ENCODE measurements at regions not wholly inside any gene's neighbourhood (a gene's known extent, or its start where the extent isn't known, plus 50 kb on each side); places are given as distances from the start of the nearest gene placed in this dataset.
"Not testable (repeated sequence)": the region's sequence is repeated elsewhere in the genome, so short reads cannot be mapped to it uniquely, and the experiment has no call there.

DNA sequence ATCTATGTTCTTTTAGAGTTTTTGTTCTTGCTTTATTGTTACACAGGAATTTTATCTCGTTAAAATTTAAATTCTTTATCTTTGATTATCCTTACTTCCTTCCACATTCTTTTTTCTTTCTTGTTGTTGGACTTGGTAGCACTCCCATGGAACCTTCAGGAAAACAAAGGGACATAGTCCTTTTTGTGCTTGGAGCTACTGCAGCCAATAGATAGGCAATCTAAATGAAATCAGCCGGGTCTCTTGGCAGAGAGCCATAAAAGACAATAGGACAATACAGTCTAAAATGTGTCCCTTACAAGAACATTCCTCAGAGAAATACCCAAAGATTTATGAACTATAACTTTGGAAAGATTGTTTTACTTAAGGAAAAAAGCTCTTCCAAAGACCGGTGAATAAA lies 548.1 kb upstream of the C9orf72 start:
- no peak for DNase-seq

DNA sequence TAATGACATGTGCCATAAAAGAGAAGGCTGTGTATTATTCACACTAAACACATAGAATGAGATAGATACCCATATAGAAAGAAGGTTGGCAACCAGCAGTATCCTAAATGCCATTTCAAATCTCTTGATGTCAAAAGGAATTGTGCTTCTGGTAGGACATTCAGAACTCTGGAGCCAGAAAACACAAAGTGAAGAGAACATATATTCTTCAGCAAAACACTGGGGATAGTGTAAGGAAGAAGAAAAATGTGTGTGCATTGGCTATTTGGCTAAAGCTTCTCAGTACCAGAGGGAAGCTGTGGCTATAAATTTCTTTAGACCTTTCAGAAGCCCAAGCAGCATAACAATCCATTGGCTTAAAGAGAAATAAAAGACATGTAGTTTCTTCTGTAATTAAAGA lies 551.6 kb upstream of the C9orf72 start:
- no peak for DNase-seq

DNA sequence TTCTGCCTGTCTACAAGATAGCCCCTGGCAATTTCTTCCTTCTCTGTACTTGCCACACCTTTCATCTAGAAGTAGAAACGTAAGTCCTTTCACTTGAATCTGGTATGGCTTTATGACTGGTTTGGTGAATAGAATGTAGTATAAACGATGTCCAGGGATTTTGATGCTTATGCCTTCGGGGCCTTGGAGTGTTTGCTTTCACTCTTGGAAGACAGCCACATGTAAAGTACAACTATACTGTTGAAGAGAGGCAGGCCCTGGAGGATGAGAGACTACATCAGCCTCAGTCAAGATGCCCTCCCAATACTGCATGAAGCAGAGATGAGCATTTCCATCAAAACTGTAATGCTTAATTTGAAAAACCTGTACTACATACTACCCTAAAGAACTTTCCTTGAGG lies 553.8 kb upstream of the C9orf72 start:
- no peak for DNase-seq

DNA sequence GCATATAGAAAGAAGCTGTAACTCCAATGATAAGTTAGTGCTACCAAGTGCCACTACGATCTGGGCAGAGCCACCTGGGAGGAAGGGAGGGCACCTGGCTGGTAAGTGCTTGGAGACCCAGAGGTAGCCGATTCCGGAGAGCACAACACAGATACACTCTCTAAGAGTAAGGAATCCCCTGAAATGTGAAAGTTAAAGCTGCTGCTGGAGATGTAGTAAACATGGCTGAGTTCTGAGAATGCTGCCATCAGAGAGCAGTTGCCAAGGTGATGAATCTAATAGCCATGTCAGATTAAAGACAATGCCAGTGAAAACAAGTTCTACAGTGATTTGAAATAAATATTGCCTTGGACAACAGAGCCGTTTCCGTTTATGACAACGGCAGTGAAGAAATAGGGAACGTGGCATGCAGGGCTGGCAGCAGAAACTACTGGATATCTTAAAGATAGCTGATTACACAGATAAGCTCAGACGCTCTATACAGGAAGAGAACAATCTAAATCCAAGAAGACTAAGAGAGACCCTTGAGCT lies 561.2 kb upstream of the C9orf72 start:
- no peak for DNase-seq

DNA sequence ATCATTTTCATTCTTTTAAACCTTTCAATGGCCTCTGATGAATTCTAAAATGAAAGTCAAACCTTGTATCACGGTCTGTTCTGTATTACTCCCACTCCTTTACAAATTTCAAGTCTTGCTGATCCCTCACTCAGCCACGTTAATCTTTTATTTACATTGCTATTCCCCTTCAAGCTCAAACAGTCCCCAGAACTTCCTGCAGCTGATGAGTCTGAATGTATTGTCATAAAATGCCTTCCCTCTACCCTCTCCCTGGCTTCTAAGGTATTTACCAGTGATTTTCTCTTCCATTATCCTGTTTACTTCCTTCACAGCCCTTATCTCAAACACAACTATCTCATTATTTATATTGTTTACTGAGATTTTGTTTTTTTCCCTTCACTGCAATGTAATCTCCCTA lies 562.3 kb upstream of the C9orf72 start:
- DNase-seq, result no peak

DNA sequence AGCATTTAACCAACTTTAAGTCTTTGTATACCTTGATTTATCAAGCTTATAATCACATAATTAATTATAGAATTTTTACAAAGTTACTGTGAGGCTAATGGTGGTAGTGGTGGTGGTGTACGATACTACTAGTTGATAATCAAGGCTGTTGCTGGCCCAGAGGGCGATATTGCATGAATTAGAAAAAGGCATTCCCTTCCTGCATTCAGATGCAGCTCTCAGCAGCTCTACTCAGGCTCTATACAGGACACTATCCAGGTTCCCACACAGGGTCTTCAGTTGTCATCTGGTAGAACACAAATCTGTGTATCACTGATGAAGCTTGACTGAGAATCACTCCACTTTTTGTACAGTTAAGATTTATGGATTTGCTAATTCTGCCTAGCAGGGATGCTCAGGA lies 562.8 kb upstream of the C9orf72 start:
- no peak for DNase-seq

DNA sequence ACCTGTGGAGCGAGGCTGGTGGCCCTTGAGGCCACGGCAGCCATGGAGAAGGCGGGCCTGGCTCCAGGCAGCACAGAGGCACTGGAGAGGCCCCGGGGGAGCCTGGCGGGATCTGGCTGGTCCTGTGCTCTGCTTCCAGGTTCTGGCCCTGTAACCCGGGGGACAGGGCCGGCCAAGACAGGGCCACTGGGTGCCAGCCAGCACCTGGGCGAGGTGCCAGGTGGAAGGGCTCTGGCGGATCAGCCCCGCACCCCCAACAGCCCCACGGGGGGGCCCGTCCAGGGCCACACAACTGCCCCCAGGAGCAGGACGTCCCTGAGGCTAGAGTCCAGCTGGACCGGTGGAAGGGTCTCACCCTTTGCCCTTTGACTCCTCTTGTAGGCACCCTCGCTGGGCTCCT lies 574.1 kb upstream of the C9orf72 start:
- DNase-seq, result not testable (repeated sequence)

DNA sequence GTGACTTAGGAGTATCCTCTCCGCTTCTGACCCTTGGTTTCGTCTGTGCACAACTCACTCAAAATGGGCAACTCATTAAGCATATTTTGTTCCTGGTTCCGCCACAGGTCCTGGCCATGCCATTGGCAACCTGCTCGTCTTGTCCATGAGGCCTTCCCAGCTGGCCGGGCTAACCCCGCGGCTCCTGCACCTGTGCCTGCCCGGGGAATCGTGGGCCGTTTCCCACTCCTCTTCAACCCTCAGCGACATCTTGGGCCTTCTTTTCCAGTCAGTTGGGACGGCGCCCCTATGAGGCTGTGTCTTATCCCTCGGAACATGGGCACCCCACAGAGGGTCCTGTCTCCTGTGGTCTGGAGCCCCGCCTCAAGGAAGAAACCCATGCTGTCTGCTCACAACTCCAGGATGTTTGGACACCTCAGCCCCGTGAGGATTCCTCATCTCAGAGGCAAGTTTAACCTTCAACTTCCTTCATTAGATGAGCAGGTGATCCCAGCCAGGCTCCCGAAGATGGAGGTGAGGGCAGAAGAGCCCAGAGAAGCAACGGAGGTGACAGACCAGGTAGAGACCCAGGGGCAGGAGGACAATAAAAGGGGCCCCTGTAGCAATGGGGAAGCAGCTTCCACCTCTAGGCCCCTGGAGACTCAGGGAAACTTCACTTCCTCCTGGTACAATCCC lies 574.8 kb upstream of the C9orf72 start:
- DNase-seq, result not testable (repeated sequence)

DNA sequence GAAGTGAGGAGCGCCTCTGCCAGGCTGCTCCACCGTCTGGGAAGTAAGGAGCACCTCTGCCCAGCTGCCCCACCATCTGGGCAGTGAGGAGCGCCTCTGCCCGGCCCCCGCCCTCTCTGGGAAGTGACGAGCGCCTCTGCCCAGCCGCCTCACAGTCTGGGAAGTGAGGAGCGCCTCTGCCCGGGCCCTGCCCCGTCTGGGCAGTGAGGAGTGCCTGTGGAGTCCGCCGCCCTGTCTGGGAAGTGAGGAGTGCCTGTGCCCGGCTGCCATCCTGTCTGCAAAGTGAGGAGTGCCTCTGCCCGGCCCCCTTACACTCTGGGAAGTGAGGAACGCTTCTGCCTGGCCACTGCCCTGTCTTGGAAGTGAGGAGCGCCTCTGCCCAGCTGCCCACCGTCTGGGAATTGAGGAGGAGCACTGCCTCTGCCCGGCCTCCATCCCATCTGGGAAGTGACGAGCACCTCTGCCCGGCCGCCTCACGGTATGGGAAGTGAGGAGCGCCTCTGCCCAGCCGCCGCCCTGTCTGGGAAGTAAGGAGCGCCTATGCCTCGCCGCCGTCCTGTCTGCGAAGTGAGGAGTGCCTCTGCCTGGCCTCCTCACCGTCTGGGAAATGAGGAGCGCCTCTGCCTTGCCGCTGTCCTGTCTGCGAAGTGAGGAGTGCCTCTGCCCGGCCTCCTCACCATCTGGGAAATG lies 576.2 kb upstream of the C9orf72 start:
- not testable (repeated sequence) for DNase-seq

DNA sequence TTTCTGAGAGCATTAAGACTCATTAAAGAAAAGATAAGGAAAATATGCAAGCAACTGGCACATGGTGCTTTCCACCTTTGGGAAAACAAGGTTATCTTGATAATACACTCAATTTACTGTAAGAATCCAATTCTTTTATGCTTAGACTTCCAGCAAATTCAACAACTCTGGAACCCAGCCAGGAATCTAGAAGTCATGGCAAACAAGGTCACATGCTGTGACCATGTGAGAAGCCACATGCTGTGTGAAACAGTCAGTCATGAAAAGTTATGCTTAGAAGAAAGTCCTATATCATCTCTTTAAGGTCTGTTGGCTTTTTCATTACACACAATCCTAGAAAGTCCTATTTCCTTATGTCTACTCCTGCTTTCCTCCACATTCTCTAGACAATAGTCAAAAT lies 581.8 kb upstream of the C9orf72 start:
- DNase-seq, result no peak

DNA sequence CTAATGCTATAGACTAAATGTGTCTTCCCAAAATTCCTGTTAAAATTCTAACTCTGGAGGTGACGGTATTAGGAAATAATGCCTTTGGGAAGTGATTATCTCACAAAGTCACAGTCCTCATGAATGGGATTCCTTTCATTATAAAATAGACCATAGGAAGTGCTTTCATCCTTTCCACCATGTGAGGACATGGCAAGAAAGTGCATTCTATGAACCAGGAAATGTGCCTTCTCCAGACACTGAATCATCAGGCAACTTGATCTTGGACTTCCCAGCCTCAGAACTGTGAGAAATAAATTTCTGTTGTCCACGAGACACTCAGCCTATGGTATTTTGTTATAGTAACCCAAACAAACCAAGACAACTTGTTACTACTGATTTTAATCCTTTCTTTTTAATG lies 582.4 kb upstream of the C9orf72 start:
- DNase-seq, result no peak

DNA sequence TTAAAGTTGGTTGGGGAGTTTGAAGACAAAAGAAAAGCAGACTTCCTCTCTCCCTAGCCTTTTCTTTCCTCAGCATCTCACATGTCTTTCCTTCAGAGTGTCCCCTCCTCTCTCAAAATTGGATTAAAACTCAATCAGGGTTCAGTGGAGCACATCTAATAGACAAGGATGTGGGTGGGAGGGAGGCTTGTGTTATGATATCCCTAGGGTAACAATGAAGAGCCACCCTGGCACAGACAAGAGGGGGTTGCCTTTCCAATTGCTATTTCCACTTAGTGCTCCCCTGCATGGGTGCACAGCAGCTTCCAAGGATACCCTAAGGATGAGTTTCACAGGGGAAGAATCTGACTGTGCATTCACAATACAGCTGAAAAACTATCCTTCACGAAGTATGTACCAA lies 585.2 kb upstream of the C9orf72 start:
- no peak for DNase-seq

DNA sequence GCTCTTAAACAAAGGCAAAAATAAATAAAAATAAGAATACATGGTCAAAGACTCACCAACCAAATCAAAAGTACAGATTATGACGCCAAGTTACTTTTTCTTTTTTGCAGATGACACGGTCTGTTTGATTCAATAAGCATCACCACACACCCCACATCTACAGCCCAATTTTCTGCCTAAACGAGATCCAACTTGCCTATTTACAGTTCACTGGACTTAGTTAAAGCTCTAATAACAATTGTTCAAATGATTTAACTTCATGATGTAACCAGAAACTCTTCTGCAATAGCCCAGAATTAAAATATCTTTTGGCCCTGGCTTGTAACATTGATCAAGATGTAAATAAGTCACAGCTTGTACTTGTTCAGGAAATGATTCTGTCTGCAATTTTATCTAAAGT lies 590.3 kb upstream of the C9orf72 start:
- DNase-seq, result no peak

DNA sequence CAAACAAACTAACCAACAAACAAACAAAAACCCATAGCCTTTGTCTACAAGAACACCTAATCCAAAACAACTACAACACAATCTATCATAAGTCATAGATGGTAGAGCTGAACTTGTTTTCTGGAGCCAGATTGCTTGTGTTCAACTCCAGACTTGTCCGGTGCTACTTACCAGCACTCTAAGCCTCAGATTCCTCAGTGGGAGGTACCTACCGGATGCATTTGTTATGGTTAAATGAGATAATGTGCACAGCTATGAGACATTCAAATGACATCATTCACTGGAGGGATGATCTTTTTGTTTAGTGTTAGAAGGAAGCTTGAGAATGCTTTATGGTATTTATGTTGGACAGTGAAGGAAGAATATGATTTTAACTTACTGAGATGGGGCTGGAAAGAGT lies 592.9 kb upstream of the C9orf72 start:
- DNase-seq, result no peak

DNA sequence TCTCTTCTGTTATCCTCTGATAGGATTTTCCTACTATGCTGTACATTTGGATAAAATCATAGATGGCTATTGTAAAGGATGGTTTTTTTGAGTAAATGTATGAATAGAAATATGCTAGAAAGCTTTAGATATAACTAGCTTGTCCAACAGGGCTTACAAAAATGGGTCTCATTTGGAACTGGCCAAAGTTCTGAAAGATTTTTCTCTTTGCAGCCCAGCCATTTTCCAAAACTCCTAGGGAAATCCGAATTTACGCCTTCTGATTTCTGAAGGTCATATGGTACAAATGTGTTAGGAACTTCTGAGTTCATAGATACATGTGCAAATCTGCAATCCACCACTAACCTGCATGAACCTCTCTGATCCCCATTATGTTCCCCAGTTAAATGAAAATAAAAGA lies 603.9 kb upstream of the C9orf72 start:
- no peak for DNase-seq

DNA sequence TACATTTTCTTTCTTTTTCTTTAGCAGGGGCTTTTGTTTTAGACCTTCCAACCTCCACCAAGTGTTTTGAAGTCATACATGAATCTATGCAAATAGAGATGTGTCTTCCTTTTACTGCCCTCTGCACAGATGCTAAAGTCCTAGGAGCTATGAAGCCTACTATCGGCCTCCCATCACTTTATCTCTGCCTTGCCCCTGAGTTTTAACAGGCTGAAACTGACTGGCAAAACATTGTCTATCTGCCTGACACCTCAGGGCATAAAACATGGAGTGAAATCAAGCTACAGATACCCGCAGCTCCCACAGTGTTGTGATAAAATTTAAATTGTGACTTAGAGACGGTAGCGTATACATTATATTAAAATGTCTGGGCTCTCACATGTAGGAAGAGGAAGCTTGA lies 604.6 kb upstream of the C9orf72 start:
- DNase-seq, result no peak

DNA sequence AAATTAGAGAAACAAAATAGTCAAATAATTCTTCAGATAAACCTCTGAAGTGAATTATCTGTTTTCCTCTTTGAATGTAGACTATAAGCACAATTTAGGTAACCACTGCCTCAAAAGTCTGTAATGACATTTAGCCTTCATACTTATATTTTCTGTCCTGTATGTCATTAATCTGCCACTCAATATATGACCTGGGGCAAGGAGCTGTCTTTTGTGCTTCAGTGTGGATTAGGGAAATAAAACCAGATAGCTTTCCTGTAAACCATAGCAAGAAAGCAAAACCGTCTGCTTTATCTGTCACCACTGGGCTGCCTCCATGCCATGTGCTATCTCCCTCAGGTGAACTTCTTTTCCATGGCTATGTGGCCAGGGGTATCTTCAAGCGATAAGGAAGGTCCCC lies 606.6 kb upstream of the C9orf72 start:
- DNase-seq, result no peak

DNA sequence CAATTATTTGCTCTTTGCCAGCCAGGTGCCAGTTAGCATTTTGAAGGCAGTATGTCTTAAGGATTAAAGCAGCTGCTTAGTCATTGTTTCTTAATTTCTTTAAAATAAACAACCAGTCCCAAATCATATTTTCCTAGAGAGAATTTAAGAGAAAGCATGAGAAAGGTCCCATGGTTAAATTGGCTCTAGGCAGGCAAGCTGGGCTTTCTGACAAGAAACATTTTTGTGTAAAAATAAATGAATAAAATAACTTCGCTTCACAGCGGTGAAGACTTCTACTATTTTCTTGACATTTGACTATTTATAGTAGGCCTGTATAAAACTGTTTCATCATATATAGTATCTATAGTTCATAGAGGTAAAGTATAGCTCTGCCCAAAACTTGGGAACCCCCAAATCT lies 617.7 kb upstream of the C9orf72 start:
- no peak for DNase-seq

DNA sequence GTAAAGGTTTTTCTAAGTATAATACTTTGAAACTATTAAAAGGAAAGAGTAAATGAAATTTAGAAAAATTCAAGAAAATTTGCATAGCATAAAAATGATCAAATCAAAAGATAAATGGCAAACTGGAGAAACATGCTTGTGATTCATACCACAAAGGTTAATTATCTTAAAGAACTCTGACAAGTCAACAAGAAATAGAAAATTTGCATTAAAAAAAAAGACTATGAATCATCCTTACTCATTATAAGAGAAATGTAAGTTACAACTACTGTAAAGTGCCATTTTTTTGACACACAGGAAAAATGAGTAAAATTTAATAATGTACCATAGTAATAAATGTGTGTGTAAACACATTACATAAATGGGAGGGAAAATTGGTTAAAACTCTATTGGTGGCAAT lies 624.4 kb upstream of the C9orf72 start:
- no peak for DNase-seq

DNA sequence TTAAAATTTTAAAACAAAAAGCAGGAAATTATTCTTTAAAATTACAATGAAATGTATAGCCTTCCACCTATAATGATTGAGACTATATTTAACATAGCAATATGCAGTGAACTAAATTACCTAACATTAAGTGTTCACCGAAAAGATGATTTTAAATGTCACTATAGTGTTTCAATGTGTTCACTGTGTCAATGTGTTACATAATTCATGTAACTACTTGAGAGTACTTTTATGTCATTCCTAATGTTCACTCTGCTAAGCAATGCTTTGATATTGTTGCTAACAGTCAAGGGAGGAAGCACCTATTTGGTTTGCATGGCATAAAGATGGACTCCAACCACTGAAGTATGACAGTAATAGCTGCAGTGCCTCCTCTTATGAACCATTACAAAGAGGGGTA lies 629.8 kb upstream of the C9orf72 start:
- no peak for DNase-seq

DNA sequence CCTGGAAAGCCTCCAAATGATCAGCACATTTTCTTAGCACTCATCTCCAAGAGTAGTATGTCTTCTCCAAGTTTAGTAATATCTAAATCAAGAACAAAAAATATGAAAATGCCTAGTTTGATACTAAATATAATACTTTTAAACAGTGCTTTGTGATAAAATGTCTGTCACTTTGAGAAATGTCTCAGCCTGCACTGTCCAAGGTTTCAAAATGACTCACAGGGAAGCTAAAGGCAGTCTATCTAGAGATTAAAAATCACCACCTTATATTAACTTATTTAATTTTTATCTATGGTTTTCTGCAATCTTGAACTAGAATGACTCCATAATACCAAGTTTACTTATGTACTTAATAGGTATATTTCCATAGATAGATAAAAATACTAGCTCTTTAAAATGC lies 633.0 kb upstream of the C9orf72 start:
- DNase-seq, result no peak

DNA sequence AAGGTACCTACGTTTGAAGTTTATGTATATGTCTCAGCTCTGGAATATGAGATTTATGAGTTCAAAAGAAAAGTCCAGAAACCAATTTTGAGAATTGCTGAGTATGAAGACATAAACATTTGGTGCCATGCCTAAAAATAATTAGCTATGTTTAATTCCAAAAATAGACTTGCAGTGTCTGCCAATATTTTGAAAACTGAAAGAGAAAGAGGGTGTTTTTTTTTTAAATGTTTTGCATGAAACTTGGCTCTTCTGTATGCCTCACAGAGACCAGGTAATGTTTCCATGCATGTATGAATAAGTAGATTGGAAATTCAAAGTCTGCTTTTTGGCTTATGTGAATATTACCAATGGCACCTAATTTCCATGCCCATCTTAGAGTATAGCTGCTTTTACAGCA lies 634.4 kb upstream of the C9orf72 start:
- DNase-seq, result no peak

DNA sequence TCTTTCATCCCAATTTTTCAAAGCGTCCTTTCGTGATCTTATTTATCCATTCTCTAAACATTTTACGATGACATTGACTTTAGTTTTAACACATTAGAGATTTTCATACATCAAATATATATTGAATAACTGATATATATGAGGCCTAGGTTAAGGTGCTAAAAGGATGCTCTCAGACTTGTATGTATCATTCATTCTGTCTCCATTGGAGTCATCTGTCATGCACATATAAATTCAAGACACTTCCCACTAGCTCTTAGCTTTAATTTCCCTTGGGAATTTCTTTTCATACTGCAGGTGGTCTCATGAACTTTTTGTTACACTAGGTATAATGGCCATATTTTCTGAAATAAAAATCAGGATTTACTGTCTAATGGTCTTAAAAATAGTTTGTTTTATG lies 635.8 kb upstream of the C9orf72 start:
- no peak for DNase-seq

DNA sequence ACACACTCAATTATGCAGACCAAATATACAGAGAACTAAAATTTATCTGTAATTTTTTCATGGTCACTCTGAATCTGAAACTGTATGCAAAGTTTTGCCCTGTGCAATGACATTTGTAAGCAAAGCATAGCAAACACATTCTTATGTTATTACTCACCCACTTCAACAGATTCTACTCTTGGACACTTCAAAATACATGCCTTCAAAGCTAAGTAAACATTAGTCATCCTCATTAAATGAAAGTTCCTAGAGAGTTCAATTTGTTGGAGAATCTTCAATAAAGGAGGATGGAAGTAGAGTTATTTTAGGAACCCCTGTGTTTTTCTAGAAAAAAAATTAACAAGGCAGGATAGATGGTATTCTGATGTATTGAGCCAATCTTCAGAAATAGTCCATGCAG lies 639.7 kb upstream of the C9orf72 start:
- no peak for DNase-seq
